ENCODE measurements at regions not wholly inside any gene's neighbourhood (a gene's known extent, or its start where the extent isn't known, plus 50 kb on each side); places are given as distances from the start of the nearest gene placed in this dataset.

DNA sequence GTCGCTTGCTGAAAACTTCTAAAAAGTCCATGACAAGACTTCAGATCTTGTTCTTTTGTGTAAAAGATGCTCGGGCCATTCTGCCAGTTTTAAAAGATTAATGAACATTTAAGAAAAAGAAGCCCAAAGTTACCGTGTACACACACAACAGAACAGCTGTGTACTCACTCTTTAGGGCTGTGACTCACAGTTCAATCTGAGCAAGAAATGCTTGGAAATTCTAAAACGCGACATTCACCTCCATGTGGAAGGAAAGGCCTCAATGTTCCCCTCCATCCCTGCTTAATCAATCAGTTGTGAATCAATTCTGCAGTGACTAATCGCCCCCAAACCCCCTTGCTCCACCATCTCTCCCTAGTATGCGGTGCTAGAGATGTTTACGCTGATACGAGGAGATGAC, 609.9 kb upstream of the SALL1 start:
- no peak for DNase-seq

- no peak for DNase-seq
These were observed 608.9 kb upstream of the SALL1 start for GRCh38 chr16:51759999-51760398.

DNA sequence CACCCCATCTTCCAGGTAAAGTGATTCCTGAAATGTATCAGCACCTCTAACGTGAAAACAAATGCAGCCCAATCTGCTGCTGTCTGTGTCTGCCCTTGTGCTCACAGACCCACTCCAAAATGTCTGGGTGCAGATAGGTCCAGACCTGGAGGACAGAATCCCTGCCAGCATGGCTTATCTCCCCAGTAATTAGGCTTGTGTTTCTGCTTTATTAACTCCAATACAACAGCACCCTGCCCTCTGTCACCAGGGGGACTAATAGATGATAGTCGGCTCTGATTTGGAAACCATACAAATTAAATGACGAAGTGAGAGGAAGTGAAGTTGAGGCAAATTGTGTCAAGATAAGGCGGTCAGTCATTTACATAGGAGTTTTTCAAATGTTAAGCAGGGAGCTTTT, 608.3 kb upstream of the SALL1 start:
- no peak for DNase-seq

GRCh38 chr16:51757921-51758479, 606.9 kb upstream of the SALL1 start:
- DNase-seq: no peak

- DNase-seq: no peak
These were observed 606.4 kb upstream of the SALL1 start for GRCh38 chr16:51757505-51757904.

- DNase-seq: no peak
These were observed 606.0 kb upstream of the SALL1 start for GRCh38 chr16:51757124-51757470.

DNA sequence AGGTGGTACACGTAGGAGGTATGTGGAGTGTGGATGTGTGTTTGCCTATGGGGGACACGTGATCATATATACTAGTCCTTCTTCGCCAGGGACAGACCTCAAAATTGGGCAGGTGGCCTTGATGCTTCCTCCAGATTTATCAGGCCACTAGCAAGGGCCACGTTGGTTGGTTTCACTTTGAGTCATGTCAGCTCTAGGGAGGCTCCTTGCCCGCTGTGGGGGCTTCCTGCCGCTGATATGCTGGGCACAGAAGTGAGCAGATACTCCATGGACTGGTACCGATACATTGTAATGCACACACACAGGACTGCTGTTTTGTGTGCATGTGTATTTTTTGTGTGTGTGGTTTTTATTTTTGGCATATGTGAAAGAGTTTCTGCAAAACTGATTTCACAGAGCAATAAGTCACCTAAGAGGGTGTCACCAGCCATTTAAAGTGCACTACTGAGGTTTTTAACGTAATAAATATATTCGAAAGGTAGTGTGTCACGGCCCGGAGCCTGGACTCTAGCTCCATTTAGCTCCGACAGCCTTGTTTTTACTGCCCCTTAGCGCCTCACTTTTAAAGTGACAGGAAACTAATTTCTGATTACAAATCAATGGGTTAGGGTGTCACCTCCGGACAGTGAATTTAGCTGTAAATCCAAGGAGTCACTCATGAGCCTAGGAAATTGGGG, 605.5 kb upstream of the SALL1 start:
- no peak for DNase-seq

DNA sequence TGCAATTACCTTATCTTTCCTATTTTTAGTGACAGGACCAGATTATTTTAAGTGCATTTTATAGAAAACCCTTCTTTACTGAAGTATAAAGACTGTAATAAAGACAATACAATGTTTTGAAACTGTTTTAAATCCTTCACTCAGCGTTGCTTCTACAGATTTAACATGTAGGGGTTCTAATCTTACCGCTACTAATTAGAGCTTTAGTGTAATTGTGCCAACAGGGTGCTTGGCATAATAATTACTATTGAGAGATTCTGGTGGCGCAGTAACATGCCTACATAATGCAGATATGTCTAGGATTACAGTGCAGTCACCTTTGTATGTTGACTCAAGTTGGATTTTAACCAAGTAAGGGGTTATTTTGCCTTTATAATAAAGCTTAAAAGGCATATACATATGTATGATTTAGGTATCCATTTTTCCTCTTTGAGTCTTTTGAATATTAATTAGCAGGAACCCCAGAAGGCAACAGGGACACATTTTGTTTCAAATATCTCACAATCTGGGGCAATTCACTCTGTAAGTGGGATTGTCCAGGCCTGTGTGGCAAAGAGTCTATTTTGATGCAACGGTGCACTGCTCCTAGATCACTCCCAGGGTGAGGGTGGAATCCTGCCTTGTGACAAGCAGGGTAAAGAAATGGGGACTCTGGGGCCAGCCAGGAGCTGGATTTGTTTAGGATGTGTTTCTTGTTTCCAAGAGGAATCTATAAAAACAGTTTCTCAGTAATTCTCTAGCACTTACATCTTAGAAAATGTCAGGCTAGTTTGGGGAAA, 604.7 kb upstream of the SALL1 start:
- no peak for DNase-seq

GRCh38 chr16:51755039-51755501, 604.0 kb upstream of the SALL1 start:
- no peak for DNase-seq

GRCh38 chr16:51753467-51754127, 602.5 kb upstream of the SALL1 start:
- no peak for DNase-seq

DNA sequence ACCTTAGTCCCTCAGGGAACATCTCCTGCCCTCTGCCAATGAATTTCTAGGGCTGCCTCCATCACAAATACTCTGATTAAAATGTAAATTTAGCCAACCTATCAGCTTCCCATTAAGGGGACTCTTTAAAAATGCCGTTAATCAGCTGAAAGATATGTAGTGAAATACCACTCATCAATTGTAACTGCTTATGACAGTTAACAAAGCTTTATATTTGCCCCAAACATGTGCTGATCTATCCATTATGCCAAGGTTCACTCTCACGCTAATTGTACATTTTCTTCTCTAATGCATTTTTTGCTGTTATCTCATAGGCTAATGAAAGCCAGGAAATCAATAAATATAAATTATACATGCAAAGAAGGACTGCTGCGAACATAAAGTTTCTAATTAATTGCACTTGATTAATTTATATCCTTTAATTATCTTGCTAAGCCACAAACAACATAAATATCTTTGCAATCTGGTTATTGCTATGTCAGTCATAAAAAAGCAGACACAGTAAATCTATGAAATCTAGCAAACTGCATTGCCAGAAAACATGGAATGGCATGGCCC, 601.4 kb upstream of the SALL1 start:
- no peak for DNase-seq

GRCh38 chr16:51747329-51747728, 596.3 kb upstream of the SALL1 start:
- no peak for DNase-seq

DNA sequence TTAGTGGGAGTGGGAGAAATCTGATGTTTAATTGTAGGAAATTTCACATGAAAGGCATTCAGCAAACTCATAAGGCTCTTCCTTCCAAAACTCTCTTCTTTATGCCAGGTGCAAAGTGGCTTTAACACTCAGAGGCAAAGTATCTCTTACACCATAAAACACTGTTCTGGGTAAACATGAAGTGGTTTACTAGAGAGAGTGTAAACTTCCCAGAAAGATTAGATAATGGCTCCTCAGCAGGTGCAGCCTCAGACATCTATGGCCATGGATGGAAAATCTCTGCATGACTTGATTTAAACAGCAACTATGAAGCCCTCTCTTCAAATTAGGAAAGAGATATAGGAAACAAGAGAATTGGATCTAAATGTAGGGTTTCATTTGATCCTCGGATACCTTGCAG, 583.1 kb upstream of the SALL1 start:
- DNase-seq: no peak

- DNase-seq: no peak
These were observed 582.1 kb upstream of the SALL1 start for GRCh38 chr16:51733181-51733580.

DNA sequence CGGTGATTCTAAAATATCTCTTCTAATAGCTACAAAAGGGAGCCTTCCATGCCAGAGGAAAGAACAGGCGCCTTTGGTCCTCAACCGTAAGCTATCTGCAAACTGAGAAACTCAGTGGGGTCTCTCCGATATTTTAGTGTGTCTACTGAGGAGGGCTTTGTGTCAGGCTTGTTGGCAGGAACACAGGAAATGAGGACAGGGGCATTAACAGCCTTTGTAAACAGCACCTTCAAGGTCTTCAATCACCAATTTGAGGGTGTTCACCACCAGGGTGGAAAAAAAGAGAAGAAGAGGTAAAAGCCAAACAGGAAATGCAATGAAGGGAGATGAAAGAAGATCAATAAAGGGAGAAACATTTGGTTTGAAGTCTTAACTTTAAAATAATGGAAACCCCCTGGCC, 580.1 kb upstream of the SALL1 start:
- no peak for DNase-seq

GRCh38 chr16:51723036-51723724, 572.1 kb upstream of the SALL1 start:
- DNase-seq: no peak

DNA sequence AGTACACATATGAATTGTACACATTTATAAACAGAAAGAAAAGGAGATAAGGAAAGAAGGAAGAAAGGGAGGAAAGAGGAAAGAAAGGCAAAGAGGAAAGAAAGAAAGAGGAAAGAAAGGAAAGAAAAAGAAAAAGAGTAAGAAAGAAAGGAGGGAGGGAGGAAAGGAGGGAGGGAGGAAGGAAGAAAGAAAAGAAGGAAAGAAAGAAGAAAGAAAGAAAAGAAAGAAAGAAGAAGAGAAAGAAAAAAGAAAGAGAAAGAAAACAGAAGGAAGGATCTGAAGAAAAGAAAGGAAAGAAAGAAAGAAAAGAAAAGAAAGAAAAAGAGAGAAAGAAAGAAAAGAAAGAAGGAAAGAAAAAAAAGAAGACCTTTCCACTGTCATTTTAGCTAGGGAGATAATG, 571.4 kb upstream of the SALL1 start:
- DNase-seq: no peak

GRCh38 chr16:51719376-51719775, 568.3 kb upstream of the SALL1 start:
- no peak for DNase-seq

GRCh38 chr16:51716195-51716594, 565.1 kb upstream of the SALL1 start:
- no peak for DNase-seq

- no peak for DNase-seq
These were observed 562.4 kb upstream of the SALL1 start for GRCh38 chr16:51713502-51713901.

DNA sequence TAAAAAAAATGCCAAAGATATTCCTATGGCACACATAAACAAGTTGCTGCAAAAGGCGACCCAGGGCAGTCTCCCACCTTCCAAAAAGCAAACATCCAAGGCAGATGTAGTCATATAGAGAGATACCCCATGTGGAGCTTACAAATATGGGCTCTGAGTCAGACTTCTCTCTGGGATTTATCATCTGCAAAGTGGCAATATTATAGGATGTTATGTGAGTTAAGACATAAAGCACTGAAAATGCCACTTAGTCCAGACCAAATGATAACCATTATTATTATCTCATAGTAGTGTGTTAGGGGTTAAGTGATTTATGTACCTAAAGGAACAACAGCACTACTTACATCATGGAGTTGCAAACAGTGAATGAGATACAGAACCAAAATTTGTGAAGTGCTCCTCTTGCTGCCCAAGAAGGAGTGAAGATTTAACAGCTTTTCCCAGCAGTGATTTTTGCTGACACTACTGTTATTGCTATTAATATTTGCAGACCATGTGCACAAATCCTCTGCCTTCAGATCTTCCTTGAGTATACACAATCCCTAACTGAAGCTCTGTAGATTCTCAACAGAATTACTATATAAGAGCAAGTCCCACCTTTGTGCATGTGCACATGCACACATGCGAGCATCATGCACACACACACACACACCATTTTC, 560.0 kb upstream of the SALL1 start:
- no peak for DNase-seq

DNA sequence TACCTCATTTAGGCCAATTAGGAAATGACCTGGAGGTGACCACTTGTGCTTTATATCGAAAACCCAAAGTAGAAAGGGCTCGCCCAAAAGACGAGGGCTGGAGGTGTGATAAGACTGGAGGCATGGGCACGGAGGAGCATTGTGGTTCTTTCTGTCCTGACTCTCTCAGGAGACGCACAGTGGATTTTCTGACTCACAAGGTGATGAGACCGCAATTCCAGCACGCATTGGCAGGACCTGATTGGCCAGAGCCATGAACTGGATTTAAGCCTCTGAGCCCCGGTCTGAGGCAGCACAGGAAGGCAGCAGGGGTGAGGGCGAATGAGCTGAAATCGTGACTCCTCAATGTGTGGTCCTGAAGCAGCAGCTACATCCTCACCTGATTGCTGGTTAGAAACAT, 559.1 kb upstream of the SALL1 start:
- DNase-seq: no peak

Measured in stimulated activated CD4-positive, alpha-beta T cell treated with anti-CD3 and anti-CD28 coated beads, Interleukin-12 subunit alpha, Interleukin-12 subunit beta, amount 100 ng/mL, for 4 hours (primary cell).